NCI-H2196 treated with DMSO at 0.1 percent for 48 hours (cell line): ENCODE measurements at regions not wholly inside any gene's neighbourhood (a gene's known extent, or its start where the extent isn't known, plus 50 kb on each side); places are given as distances from the start of the nearest gene placed in this dataset.
"Not testable (repeated sequence)": the region's sequence is repeated elsewhere in the genome, so short reads cannot be mapped to it uniquely, and the experiment has no call there.

Experiments used
- DNase-seq: peaks from one replicate; lab custom pipeline; 2025; ENCODE audit not compliant: unreplicated experiment; lab: John Stamatoyannopoulos, UW

GRCh38 chr2:106293271-106293783 is 99.2 kb upstream of the UXS1 start:
- no peak for DNase-seq

- no peak for DNase-seq
These were observed 98.5 kb upstream of the UXS1 start for GRCh38 chr2:106292627-106293026.

- DNase-seq, result no peak
These were observed 94.8 kb upstream of the UXS1 start for GRCh38 chr2:106288873-106289272.

GRCh38 chr2:106285237-106285829 is 91.2 kb upstream of the UXS1 start:
- DNase-seq, result no peak

GRCh38 chr2:106284691-106285202 is 90.6 kb upstream of the UXS1 start:
- no peak for DNase-seq

GRCh38 chr2:106284255-106284654 is 90.2 kb upstream of the UXS1 start:
- DNase-seq, result no peak

- not testable (repeated sequence) for DNase-seq
These were observed 89.4 kb upstream of the UXS1 start for GRCh38 chr2:106283228-106284152.

GRCh38 chr2:106282462-106283170 is 88.5 kb upstream of the UXS1 start:
- no peak for DNase-seq

GRCh38 chr2:106281907-106282430 is 87.9 kb upstream of the UXS1 start:
- not testable (repeated sequence) for DNase-seq

- DNase-seq, result no peak
These were observed 86.8 kb upstream of the UXS1 start for GRCh38 chr2:106280722-106281446.

- no peak for DNase-seq
These were observed 86.1 kb upstream of the UXS1 start for GRCh38 chr2:106280224-106280623.

- no peak for DNase-seq
These were observed 84.2 kb upstream of the UXS1 start for GRCh38 chr2:106278112-106278876.

GRCh38 chr2:106277426-106277825 is 83.3 kb upstream of the UXS1 start:
- DNase-seq, result no peak

- DNase-seq, result no peak
These were observed 81.9 kb upstream of the UXS1 start for GRCh38 chr2:106275971-106276370.

- no peak for DNase-seq
These were observed 80.6 kb upstream of the UXS1 start for GRCh38 chr2:106274668-106275067.

GRCh38 chr2:106272216-106272807 is 78.2 kb upstream of the UXS1 start:
- DNase-seq, result no peak

GRCh38 chr2:106270471-106270891 is 76.4 kb upstream of the UXS1 start:
- DNase-seq, result no peak

GRCh38 chr2:106269591-106270291 is 75.6 kb upstream of the UXS1 start:
- peak; percentile 55 for DNase-seq

GRCh38 chr2:106267997-106268396 is 73.9 kb upstream of the UXS1 start:
- DNase-seq, result no peak
